Astrocyte of the spinal cord (primary cell): ENCODE measurements at regions not wholly inside any gene's neighbourhood (a gene's known extent, or its start where the extent isn't known, plus 50 kb on each side); places are given as distances from the start of the nearest gene placed in this dataset.

Experiments
- DNase-seq: peaks from one replicate; pipeline ENCODE4 v3.0.0; 2011; ENCODE audit warnings: low read depth, low spot score
- H3K4me3 ChIP-seq: 2 replicates; pipeline ENCODE4 v1.5.1; 2011; ENCODE audit warnings: low read depth, mild to moderate bottlenecking, low read length, moderate library complexity
- in situ Hi-C: cut with HindIII; loops from 2 replicates; pipeline ENCODE4 v1.10.0; 2017; ENCODE audit warnings: low sequenced_read_pairs
- TF ChIP-seq, protein P1 (sequence below): IDR thresholded peaks from 2 replicates; pipeline ENCODE4 v1.5.1; 2012; ENCODE audit warnings: low read depth, mild to moderate bottlenecking, low read length, inconsistent platforms

- in situ Hi-C loops: no loop called here
- no peak for DNase-seq
Measured at GRCh38 chr16:9254863-9255262, 163.4 kb downstream of the HAPSTR1 start.

GRCh38 chr16:9256196-9256595, 164.8 kb downstream of the HAPSTR1 start:
- no peak for DNase-seq
- in situ Hi-C loops: no loop called here
- no peak overlapping the region for H3K4me3 ChIP-seq
- TF ChIP-seq, protein P1, sequence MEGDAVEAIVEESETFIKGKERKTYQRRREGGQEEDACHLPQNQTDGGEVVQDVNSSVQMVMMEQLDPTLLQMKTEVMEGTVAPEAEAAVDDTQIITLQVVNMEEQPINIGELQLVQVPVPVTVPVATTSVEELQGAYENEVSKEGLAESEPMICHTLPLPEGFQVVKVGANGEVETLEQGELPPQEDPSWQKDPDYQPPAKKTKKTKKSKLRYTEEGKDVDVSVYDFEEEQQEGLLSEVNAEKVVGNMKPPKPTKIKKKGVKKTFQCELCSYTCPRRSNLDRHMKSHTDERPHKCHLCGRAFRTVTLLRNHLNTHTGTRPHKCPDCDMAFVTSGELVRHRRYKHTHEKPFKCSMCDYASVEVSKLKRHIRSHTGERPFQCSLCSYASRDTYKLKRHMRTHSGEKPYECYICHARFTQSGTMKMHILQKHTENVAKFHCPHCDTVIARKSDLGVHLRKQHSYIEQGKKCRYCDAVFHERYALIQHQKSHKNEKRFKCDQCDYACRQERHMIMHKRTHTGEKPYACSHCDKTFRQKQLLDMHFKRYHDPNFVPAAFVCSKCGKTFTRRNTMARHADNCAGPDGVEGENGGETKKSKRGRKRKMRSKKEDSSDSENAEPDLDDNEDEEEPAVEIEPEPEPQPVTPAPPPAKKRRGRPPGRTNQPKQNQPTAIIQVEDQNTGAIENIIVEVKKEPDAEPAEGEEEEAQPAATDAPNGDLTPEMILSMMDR: peak; percentile 42

More at GRCh38 chr16:9254863-9255262, 163.4 kb downstream of the HAPSTR1 start:
- TF ChIP-seq, protein P1: no peak
- H3K4me3 ChIP-seq: no peak overlapping the region

DNA sequence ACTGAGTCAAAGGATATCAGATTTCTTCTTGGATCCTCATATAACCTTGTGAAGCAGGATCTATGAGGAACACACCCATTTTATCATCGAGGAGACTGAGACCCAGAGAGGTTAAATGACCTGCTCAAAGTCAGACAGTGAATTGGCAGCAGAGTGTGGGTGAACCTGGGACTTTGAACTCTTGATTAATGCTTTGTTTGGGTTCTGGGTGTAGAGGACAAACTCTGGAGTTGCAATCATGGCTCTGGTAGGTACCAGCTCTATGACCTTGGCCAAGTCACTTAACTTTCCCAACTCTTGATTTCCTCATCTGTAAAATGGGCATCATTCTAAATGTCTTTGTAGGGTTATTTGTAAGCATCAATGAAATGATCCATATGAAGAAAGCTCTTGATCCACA, 166.4 kb downstream of the HAPSTR1 start:
- TF ChIP-seq, protein P1: no peak
- DNase-seq: no peak
- H3K4me3 ChIP-seq: no peak overlapping the region
- in situ Hi-C loops: no loop called here

DNA sequence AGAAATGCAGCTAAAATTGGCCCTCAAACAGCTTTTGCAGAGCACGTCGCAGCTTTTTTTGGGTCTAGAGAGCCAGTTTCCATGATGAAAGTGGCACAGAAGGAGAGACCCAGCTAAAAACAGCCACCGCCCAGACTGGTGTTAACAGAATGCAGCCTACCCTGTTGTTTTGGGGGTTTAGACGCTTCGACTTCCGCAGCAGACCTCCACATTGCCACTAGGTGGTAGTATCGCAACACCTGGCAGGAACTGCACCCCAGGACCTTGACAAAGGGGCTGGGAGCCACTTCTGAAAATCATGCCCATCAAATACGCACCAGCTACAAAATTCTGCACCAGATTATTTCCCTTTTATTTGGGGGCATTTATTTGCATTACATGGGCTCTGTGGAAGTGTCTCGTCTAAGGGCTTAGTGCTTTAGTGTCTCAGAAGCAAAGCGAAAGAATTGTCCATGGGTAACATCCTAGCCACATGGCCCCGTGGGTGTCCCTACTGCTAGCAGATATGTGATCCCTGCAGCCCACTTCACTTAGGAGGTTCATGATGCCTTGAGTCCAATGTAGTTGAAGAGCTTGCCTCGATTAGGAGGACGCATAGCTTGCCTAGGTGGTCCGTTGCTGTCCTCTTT, 167.1 kb downstream of the HAPSTR1 start:
- in situ Hi-C loops: no loop called here
- H3K4me3 ChIP-seq: no peak overlapping the region
- peak; percentile 4 for DNase-seq
- TF ChIP-seq, protein P1: peak; percentile 61

DNA sequence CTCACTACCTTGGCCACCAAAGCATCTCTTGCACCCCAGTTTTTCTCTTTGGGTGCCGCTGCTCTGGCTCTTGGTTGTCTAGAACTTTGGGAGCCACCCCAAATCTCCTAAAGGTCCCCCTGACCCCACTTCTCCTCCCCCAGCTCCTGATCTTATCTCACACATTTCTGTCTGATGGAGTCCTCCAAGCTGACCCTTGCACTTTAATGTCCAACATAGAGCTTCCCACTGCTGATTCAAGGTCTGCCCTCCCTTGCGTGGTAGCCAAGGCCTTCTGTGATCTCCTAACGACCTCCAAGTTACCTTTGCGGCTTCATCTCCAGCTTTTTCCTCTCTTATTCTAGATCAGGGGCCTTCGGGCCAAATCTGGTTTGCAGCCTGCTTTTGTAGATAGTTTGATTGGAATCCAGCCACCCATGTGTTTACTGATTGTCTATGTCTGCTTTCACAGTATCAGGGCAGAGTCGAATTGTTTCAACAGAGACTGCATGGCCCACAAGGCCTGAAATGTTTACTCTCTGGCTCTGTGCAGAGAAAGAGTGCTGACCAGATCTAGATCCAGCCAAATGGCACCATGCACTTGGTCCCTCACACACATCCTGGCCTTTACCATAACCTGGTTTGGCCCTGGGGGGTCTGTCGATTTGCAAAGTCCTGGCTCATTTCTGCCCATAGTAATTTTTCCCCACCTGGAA, 168.6 kb downstream of the HAPSTR1 start:
- H3K4me3 ChIP-seq: no peak overlapping the region
- TF ChIP-seq, protein P1: no peak
- in situ Hi-C loops: no loop called here
- no peak for DNase-seq

DNA sequence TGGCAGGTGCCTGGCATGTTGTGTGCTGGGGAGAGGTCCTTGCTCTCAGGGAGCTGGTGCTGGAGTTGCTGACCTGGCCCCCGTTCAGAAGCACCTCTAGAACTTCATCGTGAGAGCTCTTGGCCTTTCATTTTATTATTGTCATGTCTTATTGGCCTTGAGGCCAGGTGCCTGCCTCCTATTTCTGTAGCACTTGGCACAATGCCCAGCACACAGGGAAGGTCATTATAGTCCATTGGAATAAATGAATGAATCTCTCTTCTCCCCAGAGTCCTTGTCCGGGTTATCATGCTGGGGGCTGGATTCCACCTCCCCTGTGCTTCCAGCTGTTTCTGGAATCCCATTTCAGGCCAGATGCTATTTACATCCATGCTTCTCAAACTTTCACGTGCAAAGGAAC, 169.2 kb downstream of the HAPSTR1 start:
- in situ Hi-C loops: no loop called here
- DNase-seq: no peak

More for the DNA sequence above, 169.2 kb downstream of the HAPSTR1 start:
- TF ChIP-seq, protein P1: no peak
- no peak overlapping the region for H3K4me3 ChIP-seq
